GM12878 (cell line): ENCODE measurements at regions not wholly inside any gene's neighbourhood (a gene's known extent, or its start where the extent isn't known, plus 50 kb on each side); places are given as distances from the start of the nearest gene placed in this dataset.

Experiments
- ATAC-seq: fragments of 200-7000 bp; cut with Tn5 transposase; 3 replicates; pipeline ENCODE4 v1.9.1; 2020; ENCODE audit warnings: mild to moderate bottlenecking, moderate library complexity
- BruUV-seq: library from RNA; stranded (reverse); fragments of 400-500 nt; replicated peaks from 2 replicates; lab custom pipeline; 2021; lab: Mats Ljungman, UMichigan
- CTCF ChIA-PET: fragments of 300-600 bp; sonication (Branson Sonifier 250); formaldehyde crosslinking; extraction: SDS; loops from one replicate; lab custom pipeline; 2021; ENCODE audit warnings: inconsistent platforms; lab: Yijun Ruan, JAX
- POLR2A ChIA-PET: fragments of 350-600 bp; formaldehyde crosslinking; extraction: SDS; loops from one replicate; lab custom pipeline; 2021; ENCODE audit warnings: inconsistent platforms; lab: Charles Lee
- RAD21 ChIA-PET: fragments of 300-600 bp; sonication (Branson Sonifier 250); formaldehyde crosslinking; loops from one replicate; lab custom pipeline; 2023; ENCODE audit warnings: antibody characterized with exemption; ENCODE audit not compliant: unreplicated experiment; lab: Charles Lee
- SMC1A ChIA-PET: fragments of 300-600 bp; sonication (Branson Sonifier 250); formaldehyde crosslinking; loops from one replicate; lab custom pipeline; 2023; ENCODE audit not compliant: unreplicated experiment, uncharacterized antibody; lab: Charles Lee
- DNase-seq: peaks from one replicate; pipeline ENCODE4 v3.0.0-alpha.2; 2011; ENCODE audit warnings: low read depth, low spot score
- FAIRE-seq: peaks from 3 replicates; lab custom pipeline; 2011; peaks lifted over from hg19 to GRCh38; lab: Jason Lieb, UNC
- H2AFZ ChIP-seq: 2 replicates; pipeline ENCODE4 v1.6.0; 2011; ENCODE audit warnings: low read depth, low read length, control low read depth; ENCODE audit not compliant: control insufficient read depth
- H3K27ac ChIP-seq: 2 replicates; pipeline ENCODE4 v1.5.1; 2011; ENCODE audit warnings: control low read depth; ENCODE audit not compliant: control insufficient read depth, insufficient read depth
- H3K27me3 ChIP-seq, 2 experiments: replicated peaks in 1 of 2; 2 replicates each; pipeline versions ENCODE4 v1.6.0 to v1.6.1; 2011; ENCODE audit warnings: low read length in 1 of 2; ENCODE audit not compliant: control insufficient read depth in 2 of 2, insufficient read depth in 2 of 2
- H3K36me3 ChIP-seq, 2 experiments: 2 replicates each; pipeline ENCODE4 v1.5.1; 2011; ENCODE audit warnings: low read length in 1 of 2; ENCODE audit not compliant: control insufficient read depth in 2 of 2, insufficient read depth in 2 of 2
- H3K4me1 ChIP-seq: 2 replicates; pipeline ENCODE4 v1.6.1; 2011; ENCODE audit warnings: mild to moderate bottlenecking, low read length, moderate library complexity, mixed read lengths; ENCODE audit not compliant: control insufficient read depth, insufficient read depth
- H3K4me2 ChIP-seq: 2 replicates; pipeline ENCODE4 v1.6.0; 2011; ENCODE audit warnings: control low read depth; ENCODE audit not compliant: control insufficient read depth, insufficient read depth
- H3K4me3 ChIP-seq: fragments of 200-600 bp; sonication (generic); 2 replicates; pipeline ENCODE4 v1.5.1; 2016
- H3K79me2 ChIP-seq: 2 replicates; pipeline ENCODE4 v1.6.0; 2011; ENCODE audit warnings: low read length; ENCODE audit not compliant: control insufficient read depth, insufficient read depth
- H3K9ac ChIP-seq: 2 replicates; pipeline ENCODE4 v1.8.0; 2011; ENCODE audit warnings: low read length, control low read depth, mixed read lengths; ENCODE audit not compliant: control insufficient read depth, insufficient read depth
- H3K9me3 ChIP-seq: replicated peaks from 3 replicates; pipeline ENCODE4 v1.5.1; 2011; ENCODE audit warnings: mild to moderate bottlenecking, low read length; ENCODE audit not compliant: control insufficient read depth, insufficient read depth
- H4K20me1 ChIP-seq: 2 replicates; pipeline ENCODE4 v1.6.0; 2011; ENCODE audit not compliant: control insufficient read depth, insufficient read depth
- FOXK2 ChIP-seq: fragments of 450-650 bp; IDR thresholded peaks from 2 replicates; pipeline ENCODE4 v1.6.1; 2017; ENCODE audit warnings: mild to moderate bottlenecking, moderate library complexity
- FOXM1 ChIP-seq: IDR thresholded peaks from 2 replicates; pipeline ENCODE4 v1.6.1; 2012; ENCODE audit warnings: low read depth, mild to moderate bottlenecking, inconsistent platforms, low read length, moderate library complexity
- JUND ChIP-seq: IDR thresholded peaks from 2 replicates; pipeline ENCODE4 v1.6.1; 2012; ENCODE audit warnings: low read depth, mild to moderate bottlenecking, low read length, improper control_type of control experiment, moderate library complexity
- MXI1 ChIP-seq: fragments of 150-350 bp; IDR thresholded peaks from 2 replicates; pipeline ENCODE4 v1.6.1; 2011; ENCODE audit warnings: low read depth, mild to moderate bottlenecking, inconsistent platforms, low read length, improper control_type of control experiment
- NR2F1 ChIP-seq: fragments of 450-650 bp; conservative IDR thresholded peaks from 2 replicates; pipeline ENCODE4 v1.6.1; 2017; ENCODE audit warnings: mild to moderate bottlenecking
- RCOR1 ChIP-seq: conservative IDR thresholded peaks from 2 replicates; pipeline ENCODE4 v1.6.1; 2012; ENCODE audit warnings: low read depth, low read length, improper control_type of control experiment
- SMAD1 ChIP-seq: fragments of 450-650 bp; IDR thresholded peaks from 2 replicates; pipeline ENCODE4 v1.6.1; 2018; ENCODE audit warnings: mild to moderate bottlenecking, low read depth; ENCODE audit not compliant: partially characterized antibody
- WGBS: methylation state at CpG from one replicate; pipeline ENCODE4 v1.1.6; 2016; ENCODE audit warnings: low lambda C conversion rate; ENCODE audit not compliant: insufficient replicate concordance, insufficient coverage; ENCODE audit errors: missing lambda C conversion rate; 5-methylcytosine and 5-hydroxymethylcytosine counted together
- in situ Hi-C: fragments of 300-500 bp; cut with MboI; formaldehyde crosslinking; loops from 9 replicates; pipeline ENCODE4 v1.14.3; 2018; ENCODE audit warnings: mixed read lengths
- intact Hi-C: fragments of 100-400 bp; cut with micrococcal nuclease; formaldehyde crosslinking; loops from one replicate; pipeline ENCODE4 v1.14.2; 2022; ENCODE audit not compliant: unreplicated experiment
- TF ChIP-seq, protein P1 (sequence below): fragments of 450-650 bp; IDR thresholded peaks from 2 replicates; pipeline ENCODE4 v1.6.1; 2017; ENCODE audit warnings: mild to moderate bottlenecking, low read depth, inconsistent platforms; ENCODE audit not compliant: poor library complexity, severe bottlenecking
- TF ChIP-seq, protein P2 (sequence below): fragments of 450-650 bp; IDR thresholded peaks from 2 replicates; pipeline ENCODE4 v1.6.1; 2018; ENCODE audit warnings: borderline replicate concordance, mild to moderate bottlenecking; ENCODE audit not compliant: partially characterized antibody

DNA sequence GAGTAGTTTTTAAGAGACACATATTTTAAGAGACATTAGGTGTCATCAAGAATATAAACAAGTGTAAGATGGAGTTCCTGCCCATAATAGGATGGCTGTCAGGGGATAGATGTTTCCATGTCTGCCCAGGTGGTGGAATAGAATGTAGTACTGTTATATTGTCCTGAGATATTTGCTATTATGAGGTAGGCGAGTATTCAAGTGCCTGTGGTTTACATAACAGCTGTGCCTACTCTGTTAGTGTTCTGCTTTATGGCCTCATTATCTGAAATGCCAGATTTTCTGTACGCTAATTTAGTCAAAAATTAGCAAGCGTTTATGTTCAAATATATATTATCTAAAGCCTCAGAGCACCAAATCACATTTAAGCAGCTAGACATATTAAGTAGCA lies 360.2 kb upstream of the ROPN1 start:
- SMC1A ChIA-PET: interaction anchor here (0.7 to 5.4 kb wide), 12 partner anchors 102 to 336 kb away, joined by 3 to 28 read pairs (median 4); no protein-coding TSS in a partner anchor
- intact Hi-C loops (no loop called here), in situ Hi-C loops (no loop called here)
- Histone ChIP-seq H3K4me1 (no peaks in the 10 kb centered on the region), H3K4me3 (no peak overlapping the region), H3K9me3 (no peaks in the 10 kb centered on the region), H3K79me2 (no peaks in the 10 kb centered on the region), H3K4me2 (no peak overlapping the region), H3K36me3 (no peaks in the 10 kb centered on the region), H3K27me3 (no peaks in the 10 kb centered on the region), H2AFZ (no peak overlapping the region), H3K9ac (no peak overlapping the region), H3K27ac (no peak overlapping the region), H4K20me1 (no peaks in the 10 kb centered on the region)
- 43% methylated on average over 3 of the region's 3 CpGs for WGBS
- FAIRE-seq (no peak), ATAC-seq (no peak), DNase-seq (no peak)
- CTCF ChIA-PET: interaction anchor here (0.6 to 8.7 kb wide), 21 partner anchors 8 to 628 kb away, joined by 3 to 138 read pairs (median 4); no protein-coding TSS in a partner anchor
- RAD21 ChIA-PET: interaction anchor here (0.9 to 2.9 kb wide), 7 partner anchors 112 to 196 kb away, joined by 3 to 9 read pairs (median 4); no protein-coding TSS in a partner anchor
- POLR2A ChIA-PET: no interaction called here
- BruUV-seq: no TSS peak
- TF ChIP-seq NR2F1 (no peak), FOXK2 (no peak), JUND (no peak), SMAD1 (no peak), RCOR1 (no peak), MXI1 (no peak), FOXM1 (no peak)
- TF ChIP-seq, protein P1, sequence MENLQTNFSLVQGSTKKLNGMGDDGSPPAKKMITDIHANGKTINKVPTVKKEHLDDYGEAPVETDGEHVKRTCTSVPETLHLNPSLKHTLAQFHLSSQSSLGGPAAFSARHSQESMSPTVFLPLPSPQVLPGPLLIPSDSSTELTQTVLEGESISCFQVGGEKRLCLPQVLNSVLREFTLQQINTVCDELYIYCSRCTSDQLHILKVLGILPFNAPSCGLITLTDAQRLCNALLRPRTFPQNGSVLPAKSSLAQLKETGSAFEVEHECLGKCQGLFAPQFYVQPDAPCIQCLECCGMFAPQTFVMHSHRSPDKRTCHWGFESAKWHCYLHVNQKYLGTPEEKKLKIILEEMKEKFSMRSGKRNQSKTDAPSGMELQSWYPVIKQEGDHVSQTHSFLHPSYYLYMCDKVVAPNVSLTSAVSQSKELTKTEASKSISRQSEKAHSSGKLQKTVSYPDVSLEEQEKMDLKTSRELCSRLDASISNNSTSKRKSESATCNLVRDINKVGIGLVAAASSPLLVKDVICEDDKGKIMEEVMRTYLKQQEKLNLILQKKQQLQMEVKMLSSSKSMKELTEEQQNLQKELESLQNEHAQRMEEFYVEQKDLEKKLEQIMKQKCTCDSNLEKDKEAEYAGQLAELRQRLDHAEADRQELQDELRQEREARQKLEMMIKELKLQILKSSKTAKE: no peak
- TF ChIP-seq, protein P2, sequence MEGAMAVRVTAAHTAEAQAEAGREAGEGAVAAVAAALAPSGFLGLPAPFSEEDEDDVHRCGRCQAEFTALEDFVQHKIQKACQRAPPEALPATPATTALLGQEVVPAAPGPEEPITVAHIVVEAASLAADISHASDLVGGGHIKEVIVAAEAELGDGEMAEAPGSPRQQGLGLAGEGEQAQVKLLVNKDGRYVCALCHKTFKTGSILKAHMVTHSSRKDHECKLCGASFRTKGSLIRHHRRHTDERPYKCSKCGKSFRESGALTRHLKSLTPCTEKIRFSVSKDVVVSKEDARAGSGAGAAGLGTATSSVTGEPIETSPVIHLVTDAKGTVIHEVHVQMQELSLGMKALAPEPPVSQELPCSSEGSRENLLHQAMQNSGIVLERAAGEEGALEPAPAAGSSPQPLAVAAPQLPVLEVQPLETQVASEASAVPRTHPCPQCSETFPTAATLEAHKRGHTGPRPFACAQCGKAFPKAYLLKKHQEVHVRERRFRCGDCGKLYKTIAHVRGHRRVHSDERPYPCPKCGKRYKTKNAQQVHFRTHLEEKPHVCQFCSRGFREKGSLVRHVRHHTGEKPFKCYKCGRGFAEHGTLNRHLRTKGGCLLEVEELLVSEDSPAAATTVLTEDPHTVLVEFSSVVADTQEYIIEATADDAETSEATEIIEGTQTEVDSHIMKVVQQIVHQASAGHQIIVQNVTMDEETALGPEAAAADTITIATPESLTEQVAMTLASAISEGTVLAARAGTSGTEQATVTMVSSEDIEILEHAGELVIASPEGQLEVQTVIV: no peak
